Thyroid gland (tissue), 4 donors: ENCODE measurements at regions not wholly inside any gene's neighbourhood (a gene's known extent, or its start where the extent isn't known, plus 50 kb on each side); places are given as distances from the start of the nearest gene placed in this dataset.

ENCODE experiments used
- POLR2A ChIP-seq, 2 donors: fragments of 450-650 bp; IDR thresholded peaks; one replicate each; pipeline ENCODE4 v1.6.1; 2017; ENCODE audit warnings: antibody characterized with exemption in 2 of 2, mild to moderate bottlenecking in 2 of 2, moderate library complexity in 1 of 2
- TF ChIP-seq, protein P1 (sequence below), 6 experiments: fragments of 200-600 bp in 3 of 6; fragments of 450-650 bp in 3 of 6; sonication (generic) in 3 of 6; IDR thresholded peaks; one replicate each; pipeline ENCODE4 v1.5.1; 2016 to 2019; ENCODE audit warnings: antibody characterized with exemption in 6 of 6, mild to moderate bottlenecking in 2 of 6, inconsistent platforms in 1 of 6, moderate library complexity in 1 of 6

DNA sequence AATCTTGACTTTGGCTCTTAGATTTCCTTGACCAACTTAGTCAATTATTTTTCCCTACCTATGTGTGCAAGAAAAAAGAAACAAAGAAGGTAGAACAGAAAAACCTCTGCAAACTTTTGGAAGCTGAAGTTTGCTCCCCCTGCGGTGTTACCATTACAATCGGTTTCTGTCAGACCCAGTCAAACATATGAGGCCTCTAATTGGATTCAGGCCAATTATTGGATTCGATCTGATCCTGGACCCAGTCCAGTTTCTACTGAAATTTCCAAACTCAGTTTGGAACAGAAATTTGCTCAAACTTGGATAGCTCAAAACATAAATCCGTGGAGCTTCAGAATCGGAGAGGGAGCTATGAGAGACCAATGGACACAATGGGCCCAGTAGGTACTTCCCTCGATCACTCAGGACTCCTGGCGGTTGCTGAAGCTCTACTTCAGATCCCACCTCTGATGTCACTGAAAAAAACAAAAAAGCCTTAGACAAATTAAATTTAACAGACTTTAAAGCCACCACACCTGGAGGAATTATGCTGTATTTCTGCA, 523.9 kb downstream of the DMRTA1 start:
- TF ChIP-seq POLR2A (IDR thresholded peaks at IDR 0.05), result no peak
- TF ChIP-seq, protein P1, sequence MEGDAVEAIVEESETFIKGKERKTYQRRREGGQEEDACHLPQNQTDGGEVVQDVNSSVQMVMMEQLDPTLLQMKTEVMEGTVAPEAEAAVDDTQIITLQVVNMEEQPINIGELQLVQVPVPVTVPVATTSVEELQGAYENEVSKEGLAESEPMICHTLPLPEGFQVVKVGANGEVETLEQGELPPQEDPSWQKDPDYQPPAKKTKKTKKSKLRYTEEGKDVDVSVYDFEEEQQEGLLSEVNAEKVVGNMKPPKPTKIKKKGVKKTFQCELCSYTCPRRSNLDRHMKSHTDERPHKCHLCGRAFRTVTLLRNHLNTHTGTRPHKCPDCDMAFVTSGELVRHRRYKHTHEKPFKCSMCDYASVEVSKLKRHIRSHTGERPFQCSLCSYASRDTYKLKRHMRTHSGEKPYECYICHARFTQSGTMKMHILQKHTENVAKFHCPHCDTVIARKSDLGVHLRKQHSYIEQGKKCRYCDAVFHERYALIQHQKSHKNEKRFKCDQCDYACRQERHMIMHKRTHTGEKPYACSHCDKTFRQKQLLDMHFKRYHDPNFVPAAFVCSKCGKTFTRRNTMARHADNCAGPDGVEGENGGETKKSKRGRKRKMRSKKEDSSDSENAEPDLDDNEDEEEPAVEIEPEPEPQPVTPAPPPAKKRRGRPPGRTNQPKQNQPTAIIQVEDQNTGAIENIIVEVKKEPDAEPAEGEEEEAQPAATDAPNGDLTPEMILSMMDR (IDR thresholded peaks at IDR 0.05), result no peak
